HT-29 (cell line): ENCODE measurements at regions not wholly inside any gene's neighbourhood (a gene's known extent, or its start where the extent isn't known, plus 50 kb on each side); places are given as distances from the start of the nearest gene placed in this dataset.

Experiments
- DNase-seq: peaks from one replicate; pipeline ENCODE4 v3.0.0-alpha.2; 2015; ENCODE audit warnings: low spot score

- DNase-seq, result no peak
These were observed 391.6 kb downstream of the TMEM161B start for GRCh38 chr5:87877023-87877422.

DNA sequence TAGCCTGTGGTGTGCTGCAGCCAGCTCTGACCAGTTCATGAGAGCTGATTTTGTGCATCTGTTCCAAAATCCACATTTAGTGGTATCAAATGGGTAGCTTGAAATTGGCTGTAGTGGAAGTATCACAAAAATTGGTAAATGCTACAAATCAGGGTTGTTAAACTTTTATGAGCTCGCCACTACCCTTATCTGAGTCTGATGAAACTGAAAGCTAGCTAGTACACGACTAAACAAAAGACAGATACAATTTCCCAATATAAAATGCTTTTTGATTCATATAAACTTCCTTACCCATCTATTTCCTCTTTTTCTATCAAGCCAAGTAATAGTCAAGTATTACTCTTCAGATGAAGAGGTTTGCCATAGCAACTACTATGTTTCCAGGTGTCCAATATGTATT lies 392.0 kb downstream of the TMEM161B start:
- no peak for DNase-seq

GRCh38 chr5:87872986-87873385 lies 395.7 kb downstream of the TMEM161B start:
- DNase-seq, result no peak

- DNase-seq, result no peak
These were observed 399.9 kb downstream of the TMEM161B start for GRCh38 chr5:87868792-87869191.

DNA sequence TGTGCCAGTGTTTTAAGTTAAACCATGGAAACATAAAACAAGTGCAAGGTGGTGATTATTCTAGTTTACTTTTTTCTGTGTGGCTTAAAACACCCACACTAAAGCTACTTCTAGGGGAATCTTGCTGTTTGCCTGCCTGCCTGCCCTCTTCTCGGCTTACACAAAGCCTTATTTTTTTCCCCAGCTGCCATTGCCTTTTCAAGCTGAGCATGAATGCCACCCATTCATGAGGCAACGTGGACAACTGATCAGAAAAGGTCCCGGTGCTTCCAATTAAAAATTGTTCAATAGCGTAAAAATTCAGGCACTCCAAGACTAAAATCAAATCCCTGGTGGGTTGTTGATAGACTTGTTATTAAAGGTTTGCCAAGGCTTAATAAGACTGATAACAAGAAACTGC lies 401.4 kb downstream of the TMEM161B start:
- no peak for DNase-seq

DNA sequence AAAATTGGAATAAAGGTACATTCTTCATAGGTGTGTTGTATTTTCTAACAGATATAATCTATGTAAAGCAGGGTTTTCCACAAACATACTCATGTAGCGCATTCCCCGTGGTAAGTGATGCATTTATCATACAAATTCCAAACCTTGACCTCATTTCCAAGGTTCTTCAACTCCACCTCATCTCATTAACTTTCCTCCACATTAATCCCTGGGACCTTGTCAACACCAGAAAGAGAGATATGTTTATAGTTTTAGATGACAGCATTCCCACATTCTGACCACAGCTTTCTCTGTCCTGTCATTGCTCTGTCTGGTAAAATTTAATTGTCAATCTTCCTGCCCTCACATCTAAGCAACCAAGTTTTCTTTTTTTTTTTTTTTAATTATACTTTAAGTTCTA lies 415.1 kb downstream of the TMEM161B start:
- DNase-seq, result no peak

- DNase-seq, result no peak
These were observed 417.0 kb downstream of the TMEM161B start for GRCh38 chr5:87851603-87852002.

DNA sequence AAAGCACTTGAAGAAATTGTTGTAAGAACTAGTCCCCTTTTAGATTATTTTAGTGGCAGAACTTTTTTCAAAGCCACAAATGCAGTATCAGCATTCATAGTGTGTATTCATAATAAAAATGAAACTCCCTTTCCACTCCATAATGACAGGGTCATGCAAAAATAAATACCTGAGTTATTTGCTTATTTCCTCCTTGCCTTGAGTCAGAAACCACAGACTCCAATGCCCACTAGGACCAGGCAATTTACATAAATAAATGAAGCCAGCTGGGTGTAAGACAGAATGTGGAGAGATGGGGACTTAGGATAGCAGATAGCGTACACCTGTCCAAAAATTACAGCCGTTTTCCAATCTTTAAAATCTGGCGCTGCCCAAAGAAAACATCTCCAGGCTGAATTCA lies 417.8 kb downstream of the TMEM161B start:
- no peak for DNase-seq

DNA sequence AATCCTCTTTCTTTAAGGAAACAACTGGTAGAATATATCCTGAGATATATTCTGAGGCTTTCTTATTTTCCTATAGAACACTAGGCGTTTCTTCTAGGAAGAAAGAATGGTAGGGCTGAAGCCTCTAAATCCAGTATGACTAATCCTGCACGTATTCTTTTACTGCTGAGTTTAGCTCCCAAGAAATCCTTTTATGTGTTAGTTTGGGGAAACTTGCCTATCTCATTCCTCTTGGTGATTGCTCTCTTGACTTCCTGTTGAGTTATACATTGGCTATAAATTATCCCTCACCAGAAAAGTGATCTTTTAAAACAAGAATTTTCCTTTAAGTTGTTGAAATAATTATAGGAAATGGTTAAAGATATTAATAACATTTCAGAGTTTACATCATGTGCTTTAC lies 422.9 kb downstream of the TMEM161B start:
- no peak for DNase-seq

- no peak for DNase-seq
These were observed 423.8 kb downstream of the TMEM161B start for GRCh38 chr5:87844866-87845265.

DNA sequence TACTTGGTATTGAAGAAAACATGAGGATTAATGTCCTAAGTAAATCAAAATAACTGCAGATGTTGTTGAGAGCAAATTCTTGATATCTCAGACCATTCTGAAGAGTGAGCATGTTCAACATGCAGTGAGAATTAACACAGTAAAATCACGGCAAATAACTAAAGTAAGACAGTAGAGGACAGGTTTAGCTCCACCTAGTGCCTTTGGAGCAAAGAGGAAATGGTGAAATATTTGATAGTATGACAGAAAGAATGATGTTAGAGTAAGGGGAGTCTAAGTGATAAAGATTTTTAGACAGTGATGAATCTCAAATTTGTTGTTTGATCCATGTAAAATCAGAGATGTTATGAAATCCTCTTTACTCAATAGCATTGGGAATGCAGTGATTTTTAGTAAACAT lies 424.2 kb downstream of the TMEM161B start:
- DNase-seq, result no peak

DNA sequence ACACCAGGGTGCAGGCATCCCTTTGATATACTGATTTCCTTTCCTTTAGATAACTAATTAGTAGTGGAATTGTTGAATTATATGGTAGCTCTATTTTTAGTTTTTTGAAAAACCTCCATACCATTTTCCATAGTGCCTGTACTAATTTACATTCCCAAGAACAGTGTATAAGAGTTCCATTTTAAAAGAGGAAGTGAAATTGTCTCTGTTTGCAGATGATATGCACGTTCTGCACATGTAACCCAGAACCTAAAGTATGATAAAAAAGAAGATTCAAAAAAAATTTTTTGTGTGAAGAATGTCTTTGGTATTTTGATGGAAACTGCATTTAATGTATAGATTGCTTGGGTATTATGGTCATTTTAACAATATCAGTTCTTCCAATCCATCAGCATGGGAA lies 424.0 kb upstream of the CCNH start:
- DNase-seq, result no peak

- no peak for DNase-seq
These were observed 418.8 kb upstream of the CCNH start for GRCh38 chr5:87831499-87831898.

GRCh38 chr5:87829217-87829551 lies 416.5 kb upstream of the CCNH start:
- DNase-seq, result peak; percentile 61

DNA sequence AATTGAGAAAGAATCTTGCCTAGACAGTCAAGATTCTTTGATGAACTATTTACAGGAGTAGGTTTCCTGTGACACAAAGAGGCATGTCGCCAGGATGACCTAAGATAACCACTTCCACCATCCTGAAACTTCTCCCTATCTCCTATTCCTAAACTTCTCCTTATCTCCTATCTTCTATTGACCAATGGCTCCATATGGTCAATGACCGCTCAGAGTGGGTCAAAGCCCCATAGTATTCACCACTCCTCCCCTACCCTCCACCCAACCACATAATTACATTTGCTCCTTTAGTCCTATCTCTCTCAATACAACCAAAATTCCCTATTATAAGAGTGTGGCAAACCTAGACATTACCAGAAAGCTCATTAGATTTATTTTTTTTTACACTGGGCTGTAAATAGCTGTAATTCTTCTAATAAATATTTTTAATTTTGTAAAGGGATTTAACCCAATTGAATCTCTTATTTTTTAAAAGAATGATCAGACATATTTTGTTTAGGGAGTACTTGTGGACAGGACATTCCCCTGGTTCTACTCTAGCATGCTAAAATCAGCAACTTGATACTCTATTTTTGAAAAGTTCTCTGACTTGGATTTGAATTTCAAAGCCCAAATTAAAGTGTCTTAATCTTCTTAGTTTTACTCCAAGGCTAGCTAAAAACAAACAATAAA lies 416.0 kb upstream of the CCNH start:
- DNase-seq, result no peak

- no peak for DNase-seq
These were observed 414.8 kb upstream of the CCNH start for GRCh38 chr5:87827539-87827938.

GRCh38 chr5:87826507-87826906 lies 413.8 kb upstream of the CCNH start:
- DNase-seq, result no peak

- DNase-seq, result no peak
These were observed 412.9 kb upstream of the CCNH start for GRCh38 chr5:87825583-87825982.

DNA sequence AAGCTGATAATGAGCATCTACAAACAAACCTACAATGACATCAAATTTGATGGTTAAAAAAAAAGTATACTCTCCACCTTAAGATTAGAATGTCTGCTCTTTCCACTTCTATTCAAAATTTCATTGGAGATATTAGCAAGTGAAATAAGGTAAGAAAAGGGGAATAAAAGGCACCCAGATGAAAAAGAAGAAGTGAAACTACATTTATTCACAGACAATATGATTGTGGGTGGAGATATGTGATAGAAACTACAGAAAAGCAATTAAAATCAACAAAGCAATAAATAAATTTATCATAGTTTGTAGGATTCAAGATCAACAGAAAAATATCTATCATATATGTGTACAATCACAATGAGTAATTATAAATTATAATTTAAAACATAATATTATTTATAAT lies 395.1 kb upstream of the CCNH start:
- no peak for DNase-seq

GRCh38 chr5:87803352-87803751 lies 390.6 kb upstream of the CCNH start:
- no peak for DNase-seq

- no peak for DNase-seq
These were observed 379.1 kb upstream of the CCNH start for GRCh38 chr5:87791869-87792268.

DNA sequence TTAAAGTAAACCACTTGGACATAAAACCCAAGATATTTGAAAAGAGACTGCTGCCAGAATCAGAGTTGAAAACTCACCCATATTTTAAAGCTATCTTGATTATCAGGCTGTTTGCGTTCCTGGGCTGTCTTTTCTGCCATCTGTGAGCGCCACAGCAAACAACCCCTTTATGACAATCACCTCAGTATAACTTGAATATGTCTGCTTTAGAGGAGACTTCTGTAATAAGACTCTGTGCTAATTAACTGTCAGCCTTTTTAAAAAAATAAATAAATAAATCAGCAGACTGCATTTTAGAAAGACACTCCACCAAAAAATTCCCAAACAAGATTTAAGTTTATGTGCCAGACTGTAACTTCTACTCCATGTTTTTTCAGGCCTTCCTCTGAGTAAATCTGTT lies 375.7 kb upstream of the CCNH start:
- no peak for DNase-seq

DNA sequence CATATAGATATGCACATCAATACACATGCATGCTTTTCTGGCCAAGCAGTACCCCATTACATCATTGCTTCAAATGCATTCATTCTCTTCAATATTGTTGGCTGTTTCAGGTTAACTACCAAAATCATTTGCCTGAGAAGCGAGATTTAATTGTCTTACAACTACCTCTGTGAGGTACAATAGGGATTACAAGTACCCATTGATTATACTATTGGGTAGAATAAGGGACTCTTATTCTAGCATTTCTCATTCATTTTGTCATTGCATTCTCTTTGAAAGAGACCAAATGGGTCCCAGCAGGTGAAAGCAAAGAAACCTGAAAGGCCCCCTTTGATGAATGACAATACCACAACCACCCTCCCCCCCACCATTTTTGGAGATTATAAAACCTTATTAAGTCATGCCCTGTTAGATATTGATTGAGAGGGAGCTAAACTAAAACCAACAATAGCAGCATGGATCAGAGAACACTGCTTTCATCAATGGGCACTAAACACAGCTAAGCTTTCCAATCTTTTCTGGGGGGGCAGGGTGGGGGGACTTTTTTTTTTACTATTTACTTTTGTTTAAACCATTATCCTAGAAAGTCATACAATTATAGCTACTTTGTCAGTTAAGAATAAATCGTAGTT lies 375.0 kb upstream of the CCNH start:
- no peak for DNase-seq

GRCh38 chr5:87787086-87787485 lies 374.4 kb upstream of the CCNH start:
- DNase-seq, result no peak
